Endothelial cell (in vitro differentiated cells): ENCODE measurements at regions not wholly inside any gene's neighbourhood (a gene's known extent, or its start where the extent isn't known, plus 50 kb on each side); places are given as distances from the start of the nearest gene placed in this dataset.

Experiments used
- DNase-seq: peaks from one replicate; pipeline ENCODE4 v3.0.0; 2021; ENCODE audit warnings: low spot score
- H3K27ac Mint-ChIP-seq: one replicate; pipeline ENCODE4 v1.8.0; 2021; ENCODE audit warnings: mixed read lengths, inconsistent platforms; ENCODE audit not compliant: unreplicated experiment
- H3K27me3 Mint-ChIP-seq: one replicate; pipeline ENCODE4 v1.8.0; 2021; ENCODE audit warnings: mild to moderate bottlenecking, moderate library complexity, mixed read lengths, inconsistent platforms; ENCODE audit not compliant: unreplicated experiment
- H3K36me3 Mint-ChIP-seq: one replicate; pipeline ENCODE4 v1.8.0; 2021; ENCODE audit warnings: mild to moderate bottlenecking, low read depth, mixed read lengths, inconsistent platforms; ENCODE audit not compliant: unreplicated experiment
- H3K4me1 Mint-ChIP-seq: one replicate; pipeline ENCODE4 v1.8.0; 2021; ENCODE audit warnings: mild to moderate bottlenecking, mixed read lengths, inconsistent platforms; ENCODE audit not compliant: unreplicated experiment
- H3K4me3 Mint-ChIP-seq: one replicate; pipeline ENCODE4 v1.8.0; 2021; ENCODE audit warnings: mild to moderate bottlenecking, mixed read lengths, inconsistent platforms; ENCODE audit not compliant: unreplicated experiment
- H3K9me3 Mint-ChIP-seq: one replicate; pipeline ENCODE4 v1.8.0; 2021; ENCODE audit warnings: mixed read lengths, inconsistent platforms; ENCODE audit not compliant: unreplicated experiment
- CTCF ChIP-seq: fragments of 200-600 bp; sonication (generic); IDR thresholded peaks from one replicate; pipeline ENCODE4 v1.5.0; 2021; ENCODE audit warnings: antibody characterized with exemption; ENCODE audit not compliant: unreplicated experiment

- no peaks in the 10 kb centered on the region for H3K4me1 Mint-ChIP-seq
Measured at GRCh38 chr4:62676962-62677361, 1476.8 kb downstream of the ADGRL3 start.

GRCh38 chr4:62670514-62670913 lies 1470.4 kb downstream of the ADGRL3 start:
- TF ChIP-seq CTCF, result no peak
- Mint-ChIP-seq H3K4me1 (no peaks in the 10 kb centered on the region), H3K27me3 (no peaks in the 10 kb centered on the region), H3K9me3 (no peaks in the 10 kb centered on the region), H3K27ac (no peak overlapping the region), H3K36me3 (no peaks in the 10 kb centered on the region), H3K4me3 (no peak overlapping the region)
- no peak for DNase-seq

More at GRCh38 chr4:62676962-62677361, 1476.8 kb downstream of the ADGRL3 start:
- Mint-ChIP-seq H3K4me3 (no peak overlapping the region), H3K9me3 (no peaks in the 10 kb centered on the region), H3K36me3 (no peaks in the 10 kb centered on the region), H3K27ac (no peak overlapping the region), H3K27me3 (no peaks in the 10 kb centered on the region)
- no peak for TF ChIP-seq CTCF
- DNase-seq, result no peak

- Mint-ChIP-seq H3K27ac (no peak overlapping the region), H3K27me3 (no peaks in the 10 kb centered on the region), H3K4me1 (no peaks in the 10 kb centered on the region), H3K4me3 (no peak overlapping the region), H3K9me3 (no peaks in the 10 kb centered on the region), H3K36me3 (no peaks in the 10 kb centered on the region)
- TF ChIP-seq CTCF, result no peak
- DNase-seq, result no peak
Measured at GRCh38 chr4:62661821-62662220, 1461.7 kb downstream of the ADGRL3 start.

GRCh38 chr4:62656006-62656405 lies 1455.9 kb downstream of the ADGRL3 start:
- no peaks in the 10 kb centered on the region for H3K36me3 Mint-ChIP-seq
- DNase-seq, result no peak
- no peak for TF ChIP-seq CTCF

GRCh38 chr4:62644372-62644771 lies 1444.2 kb downstream of the ADGRL3 start:
- H3K36me3 Mint-ChIP-seq, result no peaks in the 10 kb centered on the region

More at GRCh38 chr4:62656006-62656405, 1455.9 kb downstream of the ADGRL3 start:
- Mint-ChIP-seq H3K9me3 (no peaks in the 10 kb centered on the region), H3K27me3 (no peaks in the 10 kb centered on the region), H3K4me1 (no peaks in the 10 kb centered on the region), H3K4me3 (no peak overlapping the region), H3K27ac (no peak overlapping the region)

More at GRCh38 chr4:62644372-62644771, 1444.2 kb downstream of the ADGRL3 start:
- no peaks in the 10 kb centered on the region for H3K4me1 Mint-ChIP-seq
- no peaks in the 10 kb centered on the region for H3K9me3 Mint-ChIP-seq
- H3K4me3 Mint-ChIP-seq, result no peak overlapping the region
- TF ChIP-seq CTCF, result no peak
- H3K27ac Mint-ChIP-seq, result no peak overlapping the region
- no peaks in the 10 kb centered on the region for H3K27me3 Mint-ChIP-seq
- peak; percentile 18 for DNase-seq
